Esophagus (tissue), 2 donors: ENCODE measurements at regions not wholly inside any gene's neighbourhood (a gene's known extent, or its start where the extent isn't known, plus 50 kb on each side); places are given as distances from the start of the nearest gene placed in this dataset.

ENCODE experiments used
- H3K27ac ChIP-seq, 2 donors: one replicate each; pipeline ENCODE4 v1.5.1; 2013; ENCODE audit warnings: low read depth in 2 of 2, mild to moderate bottlenecking in 2 of 2, inconsistent platforms in 1 of 2, low read length in 1 of 2, moderate library complexity in 1 of 2
- H3K27me3 ChIP-seq, 2 donors: one replicate each; pipeline ENCODE4 v1.6.1; 2013; ENCODE audit warnings: low read length in 2 of 2, control low read depth in 1 of 2, mild to moderate bottlenecking in 1 of 2; ENCODE audit not compliant: insufficient read depth in 2 of 2, control insufficient read depth in 1 of 2
- H3K36me3 ChIP-seq, 2 donors: one replicate each; pipeline ENCODE4 v1.6.1; 2013; ENCODE audit warnings: low read length in 1 of 2; ENCODE audit not compliant: control insufficient read depth in 2 of 2, insufficient read depth in 2 of 2
- H3K4me1 ChIP-seq, 2 donors: one replicate each; pipeline ENCODE4 v1.6.1; 2013; ENCODE audit warnings: low read length in 1 of 2; ENCODE audit not compliant: control insufficient read depth in 2 of 2, insufficient read depth in 2 of 2
- H3K4me3 ChIP-seq, 2 donors: one replicate each; pipeline ENCODE4 v1.5.1; 2013; ENCODE audit warnings: low read length in 2 of 2, mild to moderate bottlenecking in 2 of 2, low read depth in 1 of 2, moderate library complexity in 1 of 2
- H3K9me3 ChIP-seq, 2 donors: one replicate each; pipeline ENCODE4 v1.6.1; 2013; ENCODE audit warnings: mild to moderate bottlenecking in 2 of 2, low read depth in 1 of 2, low read length in 1 of 2, moderate library complexity in 1 of 2; ENCODE audit not compliant: control insufficient read depth in 2 of 2, insufficient read depth in 1 of 2
- WGBS, 2 donors: extraction: QIAGEN DNeasy Blood & Tissue Kit; methylation state at CpG; one replicate each; pipeline ENCODE4 v1.1.7; 2013; 5-methylcytosine and 5-hydroxymethylcytosine counted together
- donor health status: healthy with polysubstance abuse.
- donor health status: Bipolar disorder and iron deficiency.

- Histone ChIP-seq H3K36me3 (no peaks in the 10 kb centered on the region), H3K4me3 (no peak overlapping the region), H3K27ac (no peak overlapping the region), H3K27me3 (no peaks in the 10 kb centered on the region), H3K4me1 (peaks cover 0 to 7% of the 10 kb centered on the region in 2 donors), H3K9me3 (no peaks in the 10 kb centered on the region)
- WGBS, 2 donors = 76 to 86% methylated on average over 3 of the region's 3 CpGs
Measured at GRCh38 chr18:55853268-55853667, 265.3 kb upstream of the TCF4 start.

DNA sequence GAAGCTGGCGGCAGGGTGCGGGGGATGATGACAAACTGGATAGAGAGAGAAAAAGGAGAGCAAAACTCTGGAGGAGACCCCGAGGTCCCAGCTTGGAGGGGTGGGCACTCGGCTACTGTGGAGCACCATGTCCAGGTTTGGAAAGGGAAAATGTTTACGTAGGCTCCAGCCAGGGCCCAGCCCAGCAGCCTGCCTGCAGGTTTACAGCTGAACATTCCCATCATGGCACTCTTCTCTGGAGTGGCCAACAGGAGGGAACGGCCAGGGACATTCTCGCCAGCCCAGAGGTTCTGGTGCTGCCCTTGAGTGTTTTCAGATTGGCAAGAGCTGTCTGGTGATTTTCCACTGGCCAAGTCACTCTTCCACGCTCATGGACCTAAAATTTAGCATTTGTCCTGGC is 262.9 kb upstream of the TCF4 start:
- Histone ChIP-seq H3K36me3 (no peaks in the 10 kb centered on the region), H3K27me3 (no peaks in the 10 kb centered on the region), H3K4me1 (peaks cover 0 to 5% of the 10 kb centered on the region in 2 donors), H3K27ac (no peak overlapping the region), H3K4me3 (no peak overlapping the region), H3K9me3 (no peaks in the 10 kb centered on the region)
- 66% methylated on average over 8 of the region's 8 CpGs for WGBS, 2 donors

GRCh38 chr18:55849391-55849790 is 261.4 kb upstream of the TCF4 start:
- no peaks in the 10 kb centered on the region for H3K9me3 ChIP-seq
- H3K4me1 ChIP-seq = peaks cover 0 to 3% of the 10 kb centered on the region in 2 donors
- no peaks in the 10 kb centered on the region for H3K36me3 ChIP-seq
- WGBS, 2 donors = 59 to 72% methylated on average over 1 of the region's 1 CpG
- H3K27me3 ChIP-seq = no peaks in the 10 kb centered on the region
- H3K27ac ChIP-seq = no peak overlapping the region
- no peak overlapping the region for H3K4me3 ChIP-seq

DNA sequence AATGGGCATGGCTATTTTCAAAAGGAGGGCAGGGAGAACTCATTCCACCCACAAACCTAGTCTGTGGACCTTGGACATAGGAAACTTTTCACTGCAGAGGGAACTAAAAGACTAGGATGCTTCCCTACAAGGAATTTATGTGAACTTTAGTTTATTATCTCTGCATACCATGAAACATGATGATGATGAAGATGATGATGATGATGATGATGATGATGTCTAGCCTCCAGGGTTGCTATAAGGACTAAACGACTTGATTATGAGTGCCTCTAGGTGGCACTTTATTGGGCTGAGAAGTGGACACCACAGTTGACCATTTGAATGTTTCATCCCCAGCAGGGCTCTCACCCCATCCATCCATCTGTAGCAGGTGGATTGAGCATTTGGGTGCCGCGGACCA is 260.0 kb upstream of the TCF4 start:
- Histone ChIP-seq H3K27me3 (no peaks in the 10 kb centered on the region), H3K4me1 (peaks cover 0 to 3% of the 10 kb centered on the region in 2 donors), H3K9me3 (no peaks in the 10 kb centered on the region), H3K36me3 (no peaks in the 10 kb centered on the region), H3K27ac (no peak overlapping the region), H3K4me3 (no peak overlapping the region)
- 84 to 92% methylated on average over 3 of the region's 3 CpGs for WGBS, 2 donors

GRCh38 chr18:55845221-55845620 is 257.2 kb upstream of the TCF4 start:
- no peaks in the 10 kb centered on the region for H3K4me1 ChIP-seq
- H3K4me3 ChIP-seq = no peak overlapping the region
- peaks cover 0 to 5% of the 10 kb centered on the region in 2 donors for H3K9me3 ChIP-seq
- no peak overlapping the region for H3K27ac ChIP-seq
- H3K27me3 ChIP-seq = no peaks in the 10 kb centered on the region
- H3K36me3 ChIP-seq = no peaks in the 10 kb centered on the region
- 51 to 53% methylated on average over 4 of the region's 4 CpGs for WGBS, 2 donors

DNA sequence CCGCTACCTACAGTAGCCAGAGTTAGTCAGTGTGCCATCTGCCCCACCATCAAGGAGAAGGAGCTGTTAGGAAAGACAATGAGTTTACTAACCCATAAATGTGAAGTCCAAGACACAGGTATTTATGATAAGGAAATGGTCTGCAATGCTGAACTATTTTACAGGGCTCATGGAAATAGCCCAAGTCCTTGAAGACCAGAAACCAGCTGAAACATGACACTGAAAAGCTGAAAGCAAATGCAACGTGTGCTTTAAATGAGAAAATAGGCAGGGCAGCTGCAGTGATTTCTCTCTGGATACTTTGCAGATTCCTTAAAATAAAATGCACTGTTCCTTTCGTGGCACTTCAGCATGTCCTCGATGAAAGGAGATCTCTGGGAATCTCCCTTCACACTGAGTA is 256.4 kb upstream of the TCF4 start:
- 58 to 61% methylated on average over 4 of the region's 4 CpGs for WGBS, 2 donors
- Histone ChIP-seq H3K27ac (no peak overlapping the region), H3K9me3 (peaks cover 0 to 5% of the 10 kb centered on the region in 2 donors), H3K4me3 (no peak overlapping the region), H3K36me3 (no peaks in the 10 kb centered on the region), H3K4me1 (no peaks in the 10 kb centered on the region), H3K27me3 (no peaks in the 10 kb centered on the region)

GRCh38 chr18:55841314-55841713 is 253.3 kb upstream of the TCF4 start:
- no peak overlapping the region for H3K27ac ChIP-seq

GRCh38 chr18:55840601-55841170 is 252.7 kb upstream of the TCF4 start:
- Histone ChIP-seq H3K4me1 (no peaks in the 10 kb centered on the region), H3K9me3 (peaks cover 0 to 8% of the 10 kb centered on the region in 2 donors), H3K27me3 (no peaks in the 10 kb centered on the region), H3K4me3 (no peak overlapping the region), H3K36me3 (no peaks in the 10 kb centered on the region), H3K27ac (no peak overlapping the region)
- 89 to 90% methylated on average over 29 to 30 of the region's 30 CpGs for WGBS, 2 donors

More at GRCh38 chr18:55841314-55841713, 253.3 kb upstream of the TCF4 start:
- Histone ChIP-seq H3K36me3 (no peaks in the 10 kb centered on the region), H3K27me3 (no peaks in the 10 kb centered on the region), H3K9me3 (peaks cover 0 to 8% of the 10 kb centered on the region in 2 donors), H3K4me1 (no peaks in the 10 kb centered on the region), H3K4me3 (no peak overlapping the region)
- WGBS, 2 donors = 83 to 89% methylated on average over 2 of the region's 2 CpGs

- Histone ChIP-seq H3K4me3 (no peak overlapping the region), H3K36me3 (no peaks in the 10 kb centered on the region), H3K27me3 (no peaks in the 10 kb centered on the region), H3K27ac (no peak overlapping the region), H3K9me3 (peaks cover 0 to 8% of the 10 kb centered on the region in 2 donors), H3K4me1 (no peaks in the 10 kb centered on the region)
Measured at GRCh38 chr18:55839343-55839742, 251.4 kb upstream of the TCF4 start.

DNA sequence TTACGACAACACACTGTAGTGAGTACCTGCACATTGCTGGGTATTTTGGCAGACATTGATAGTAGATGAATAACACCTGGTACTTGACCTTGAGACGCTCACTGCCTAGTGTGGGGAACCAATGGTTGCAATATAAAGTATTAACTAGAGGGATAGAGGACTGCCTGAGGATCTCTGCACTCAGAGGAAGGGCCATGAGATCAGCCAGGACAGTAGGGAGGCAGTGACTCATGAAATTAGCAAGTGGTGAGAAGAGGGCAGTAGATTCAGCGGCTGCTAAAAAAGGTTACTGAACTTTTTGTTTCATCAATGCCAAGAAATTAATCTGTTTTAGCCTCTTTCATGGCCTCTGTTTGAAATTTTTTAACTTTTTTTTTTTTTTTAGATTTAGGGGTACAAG is 250.8 kb upstream of the TCF4 start:
- Histone ChIP-seq H3K36me3 (no peaks in the 10 kb centered on the region), H3K27ac (no peak overlapping the region), H3K4me3 (no peak overlapping the region), H3K4me1 (no peaks in the 10 kb centered on the region), H3K9me3 (peaks cover 0 to 8% of the 10 kb centered on the region in 2 donors), H3K27me3 (no peaks in the 10 kb centered on the region)
- 86 to 94% methylated on average over 3 of the region's 3 CpGs for WGBS, 2 donors
